ENCODE measurements at regions not wholly inside any gene's neighbourhood (a gene's known extent, or its start where the extent isn't known, plus 50 kb on each side); places are given as distances from the start of the nearest gene placed in this dataset.

- no peak for DNase-seq (ENCODE audit: low spot score)
Observed at GRCh38 chr11:45518141-45518832, 147.1 kb downstream of the CHST1 start.

GRCh38 chr11:45517171-45517770 is 148.2 kb downstream of the CHST1 start:
- DNase-seq (ENCODE audit: low spot score), result no peak

- no peak for DNase-seq (ENCODE audit: low spot score)
Observed at GRCh38 chr11:45513821-45514340, 151.5 kb downstream of the CHST1 start.

GRCh38 chr11:45512471-45513148 is 152.8 kb downstream of the CHST1 start:
- DNase-seq (ENCODE audit: low spot score), result no peak

- no peak for DNase-seq (ENCODE audit: low spot score)
Observed at GRCh38 chr11:45511566-45511965, 153.9 kb downstream of the CHST1 start.

GRCh38 chr11:45507916-45508315 is 157.5 kb downstream of the CHST1 start:
- no peak for DNase-seq (ENCODE audit: low spot score)

- no peak for DNase-seq (ENCODE audit: low spot score)
Observed at GRCh38 chr11:45503311-45503710, 162.1 kb downstream of the CHST1 start.

- no peak for DNase-seq (ENCODE audit: low spot score)
Observed at GRCh38 chr11:45502226-45502545, 163.2 kb downstream of the CHST1 start.

- no peak for DNase-seq (ENCODE audit: low spot score)
Observed at GRCh38 chr11:45501392-45502225, 163.8 kb downstream of the CHST1 start.

- no peak for DNase-seq (ENCODE audit: low spot score)
Observed at GRCh38 chr11:45500451-45500850, 165.0 kb downstream of the CHST1 start.

GRCh38 chr11:45494738-45495137 is 170.7 kb downstream of the CHST1 start:
- no peak for DNase-seq (ENCODE audit: low spot score)

- DNase-seq (ENCODE audit: low spot score), result no peak
Observed at GRCh38 chr11:45489281-45489905, 176.0 kb downstream of the CHST1 start.

- no peak for DNase-seq (ENCODE audit: low spot score)
Observed at GRCh38 chr11:45486461-45486860, 179.0 kb downstream of the CHST1 start.

GRCh38 chr11:45485070-45485707 is 180.2 kb downstream of the CHST1 start:
- no peak for DNase-seq (ENCODE audit: low spot score)

- no peak for DNase-seq (ENCODE audit: low spot score)
Observed at GRCh38 chr11:45484326-45484883, 181.0 kb downstream of the CHST1 start.

GRCh38 chr11:45483416-45483815 is 182.0 kb downstream of the CHST1 start:
- DNase-seq (ENCODE audit: low spot score), result no peak

GRCh38 chr11:45482331-45482730 is 183.1 kb downstream of the CHST1 start:
- no peak for DNase-seq (ENCODE audit: low spot score)

- no peak for DNase-seq (ENCODE audit: low spot score)
Observed at GRCh38 chr11:45481026-45481425, 184.4 kb downstream of the CHST1 start.

- no peak for DNase-seq (ENCODE audit: low spot score)
Observed at GRCh38 chr11:45477588-45477987, 187.8 kb downstream of the CHST1 start.

- DNase-seq (ENCODE audit: low spot score), result no peak
Observed at GRCh38 chr11:45476126-45476525, 189.3 kb downstream of the CHST1 start.

- DNase-seq (ENCODE audit: low spot score), result no peak
Observed at GRCh38 chr11:45475173-45475572, 189.0 kb upstream of the SYT13 start.

Measured in HT-29 (cell line).